22Rv1 (cell line): ENCODE measurements at regions not wholly inside any gene's neighbourhood (a gene's known extent, or its start where the extent isn't known, plus 50 kb on each side); places are given as distances from the start of the nearest gene placed in this dataset.

Source experiments
- H3K27ac ChIP-seq: fragments of 450-650 bp; 2 replicates; pipeline ENCODE4 v1.5.1; 2017
- CTCF ChIP-seq: fragments of 450-650 bp; IDR thresholded peaks from 2 replicates; pipeline ENCODE4 v1.5.1; 2017; ENCODE audit warnings: mild to moderate bottlenecking
- ZFX ChIP-seq: fragments of 450-650 bp; IDR thresholded peaks from 2 replicates; pipeline ENCODE4 v1.6.1; 2017; ENCODE audit warnings: antibody characterized with exemption, borderline replicate concordance

- TF ChIP-seq CTCF (no peak), ZFX (no peak)
- H3K27ac ChIP-seq = no peak overlapping the region
Measured at GRCh38 chr12:92025462-92026207, 120.0 kb downstream of the BTG1 start.

GRCh38 chr12:92022093-92022492 is 123.6 kb downstream of the BTG1 start:
- no peak for TF ChIP-seq ZFX
- no peak for TF ChIP-seq CTCF
- peak overlapping the region; percentile 50 for H3K27ac ChIP-seq

- peak overlapping the region; percentile 50 for H3K27ac ChIP-seq
- TF ChIP-seq CTCF (no peak), ZFX (no peak)
Measured at GRCh38 chr12:92021666-92022035, 124.0 kb downstream of the BTG1 start.

GRCh38 chr12:92020983-92021665 is 124.5 kb downstream of the BTG1 start:
- TF ChIP-seq CTCF = no peak
- TF ChIP-seq ZFX = no peak
- H3K27ac ChIP-seq = peak overlapping the region; percentile 50

GRCh38 chr12:92019491-92020277 is 126.0 kb downstream of the BTG1 start:
- no peak overlapping the region for H3K27ac ChIP-seq
- TF ChIP-seq ZFX (no peak), CTCF (no peak)

- TF ChIP-seq ZFX (no peak), CTCF (no peak)
- H3K27ac ChIP-seq = no peak overlapping the region
Measured at GRCh38 chr12:92012691-92013090, 133.0 kb downstream of the BTG1 start.
